Raji (cell line): ENCODE measurements at regions not wholly inside any gene's neighbourhood (a gene's known extent, or its start where the extent isn't known, plus 50 kb on each side); places are given as distances from the start of the nearest gene placed in this dataset.

Experiments used
- POLR2A ChIP-seq: IDR thresholded peaks from 2 replicates; pipeline ENCODE4 v1.6.1; 2011; ENCODE audit warnings: low read depth, low read length, control low read depth; ENCODE audit not compliant: insufficient read depth

GRCh38 chr3:40975711-40976121 is 223.6 kb upstream of the CTNNB1 start:
- TF ChIP-seq POLR2A, result no peak

DNA sequence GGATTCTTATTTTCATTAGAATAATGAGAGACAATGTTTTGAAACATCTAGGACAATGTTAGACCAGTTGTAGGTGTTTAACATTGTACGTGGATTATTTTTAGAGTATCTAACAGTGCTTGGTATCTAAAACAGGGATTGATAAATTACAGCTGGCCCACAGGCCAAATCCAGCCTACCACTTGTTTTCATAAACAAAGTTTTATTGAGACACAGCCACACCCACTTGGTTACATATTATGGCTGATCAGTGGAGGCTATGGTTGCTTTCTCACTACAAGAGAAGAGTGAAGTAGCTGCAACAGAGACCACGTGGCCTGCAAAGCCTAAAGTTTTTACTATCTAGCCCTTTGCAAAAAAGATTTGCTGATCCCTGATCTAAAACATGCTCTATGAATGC is 223.1 kb upstream of the CTNNB1 start:
- no peak for TF ChIP-seq POLR2A

- TF ChIP-seq POLR2A, result no peak
These were observed 220.9 kb upstream of the CTNNB1 start for GRCh38 chr3:40978442-40978841.

DNA sequence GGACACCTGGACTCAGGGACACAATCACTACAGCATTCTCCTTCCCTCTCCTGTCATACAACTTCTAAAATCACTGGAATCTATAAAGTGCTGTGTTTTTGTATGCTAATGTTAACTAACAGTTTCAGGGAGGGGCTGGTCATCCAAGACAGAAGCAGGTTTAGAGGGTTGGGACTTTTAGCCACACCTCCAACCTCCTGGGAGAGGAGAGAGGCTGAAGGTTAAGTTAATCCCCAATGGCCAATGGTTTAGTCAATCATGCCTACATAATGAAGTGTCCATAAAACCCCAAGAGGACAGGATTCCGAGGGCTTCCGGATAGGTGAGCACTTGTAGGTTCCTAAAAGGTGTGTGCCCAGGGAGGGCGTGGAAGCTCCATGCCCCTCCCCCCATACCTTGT is 219.3 kb upstream of the CTNNB1 start:
- no peak for TF ChIP-seq POLR2A

GRCh38 chr3:40980467-40980866 is 218.8 kb upstream of the CTNNB1 start:
- no peak for TF ChIP-seq POLR2A

GRCh38 chr3:40985195-40985594 is 214.1 kb upstream of the CTNNB1 start:
- TF ChIP-seq POLR2A, result no peak

DNA sequence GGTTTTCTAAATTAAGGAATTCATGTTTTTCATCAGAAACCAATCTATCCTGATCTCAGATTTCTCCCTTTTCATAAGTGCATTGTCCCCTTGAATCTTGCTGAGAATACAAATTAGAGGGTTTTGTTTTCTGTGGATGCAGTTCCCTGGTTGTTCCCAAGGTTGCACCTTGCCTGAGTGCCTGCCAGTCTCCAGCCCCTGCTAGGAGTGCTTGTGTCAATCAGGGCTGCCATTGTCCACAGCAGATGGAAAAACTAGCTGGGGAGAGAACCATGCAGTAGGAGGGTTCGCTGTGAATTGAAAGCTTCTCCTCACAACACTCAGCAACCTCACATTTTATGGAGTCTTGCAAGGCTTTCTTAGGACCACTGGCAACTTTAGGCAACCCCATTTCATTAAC is 210.8 kb upstream of the CTNNB1 start:
- TF ChIP-seq POLR2A, result no peak

GRCh38 chr3:40989141-40990061 is 209.9 kb upstream of the CTNNB1 start:
- no peak for TF ChIP-seq POLR2A

DNA sequence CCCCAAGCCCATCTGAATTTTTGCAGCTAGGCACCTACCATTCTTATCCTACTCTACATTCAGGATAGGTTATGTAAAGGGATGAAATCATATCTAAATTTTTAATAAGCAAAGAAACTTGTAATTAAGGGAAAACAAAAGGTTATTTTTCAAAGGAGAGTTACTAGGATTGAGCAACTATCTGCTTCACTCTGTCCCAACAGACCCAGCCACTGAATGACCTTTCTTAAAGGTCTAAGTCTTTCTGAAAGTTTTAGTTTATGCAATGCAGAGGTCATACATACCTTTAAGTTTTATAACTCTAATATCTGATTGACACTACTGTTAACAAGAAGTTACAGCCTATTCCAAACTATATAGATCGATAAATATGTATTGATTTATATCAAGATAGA is 209.2 kb upstream of the CTNNB1 start:
- no peak for TF ChIP-seq POLR2A

DNA sequence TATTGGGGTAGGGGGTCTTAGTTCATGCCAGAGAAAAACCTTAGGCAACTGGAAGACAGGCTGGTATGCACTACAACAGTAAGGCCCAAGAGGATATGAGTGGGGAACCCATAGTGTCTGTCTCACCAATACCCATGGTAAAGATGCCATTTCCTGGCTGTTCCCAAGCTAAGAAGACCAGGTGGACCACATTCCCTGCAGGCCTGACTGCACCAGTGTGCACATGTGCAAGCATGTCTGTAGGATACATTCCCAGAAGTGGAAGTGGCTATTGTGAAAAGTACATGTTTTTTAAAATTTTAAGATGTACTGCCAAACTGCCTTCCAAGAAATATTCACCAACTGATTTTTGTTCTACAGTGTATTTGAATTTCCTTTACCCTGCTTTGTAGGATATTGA is 207.3 kb upstream of the CTNNB1 start:
- TF ChIP-seq POLR2A, result no peak

DNA sequence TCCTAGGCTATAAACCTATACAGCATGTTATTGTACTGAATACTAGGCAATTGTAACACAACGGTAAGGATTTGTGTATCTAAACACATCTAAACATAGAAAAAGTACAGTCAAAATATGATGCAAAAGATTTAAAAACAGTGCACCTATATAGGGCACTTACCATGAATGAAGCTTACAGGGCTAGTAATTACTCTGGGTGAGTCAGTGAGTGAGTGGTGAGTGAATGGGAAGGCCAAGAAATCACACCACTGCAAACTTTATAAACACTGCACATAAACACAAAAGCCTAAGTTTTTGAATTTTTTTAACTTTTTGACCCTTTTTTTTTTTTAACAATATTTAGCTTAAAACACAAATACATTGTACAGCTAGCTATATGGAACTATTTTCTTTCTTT is 204.7 kb upstream of the CTNNB1 start:
- TF ChIP-seq POLR2A, result no peak

DNA sequence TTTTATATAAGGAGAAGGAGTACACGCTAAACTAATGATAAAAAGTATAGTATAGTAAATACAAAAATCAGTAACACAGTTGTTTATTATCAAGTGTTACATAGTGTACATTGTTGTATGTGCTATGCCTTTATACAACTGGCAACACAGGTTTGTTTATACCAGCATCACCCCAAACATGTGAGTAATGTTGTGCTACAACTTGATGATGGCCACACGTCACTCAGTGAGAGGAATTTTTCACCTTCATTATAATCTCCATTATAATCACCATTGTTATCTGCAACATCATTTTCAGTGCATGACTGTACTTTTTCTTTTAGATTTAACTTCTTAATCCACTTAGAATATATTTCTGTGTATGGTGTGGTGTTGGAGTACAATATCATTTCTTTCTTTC is 204.0 kb upstream of the CTNNB1 start:
- TF ChIP-seq POLR2A, result no peak

- no peak for TF ChIP-seq POLR2A
These were observed 202.9 kb upstream of the CTNNB1 start for GRCh38 chr3:40996382-40996781.

DNA sequence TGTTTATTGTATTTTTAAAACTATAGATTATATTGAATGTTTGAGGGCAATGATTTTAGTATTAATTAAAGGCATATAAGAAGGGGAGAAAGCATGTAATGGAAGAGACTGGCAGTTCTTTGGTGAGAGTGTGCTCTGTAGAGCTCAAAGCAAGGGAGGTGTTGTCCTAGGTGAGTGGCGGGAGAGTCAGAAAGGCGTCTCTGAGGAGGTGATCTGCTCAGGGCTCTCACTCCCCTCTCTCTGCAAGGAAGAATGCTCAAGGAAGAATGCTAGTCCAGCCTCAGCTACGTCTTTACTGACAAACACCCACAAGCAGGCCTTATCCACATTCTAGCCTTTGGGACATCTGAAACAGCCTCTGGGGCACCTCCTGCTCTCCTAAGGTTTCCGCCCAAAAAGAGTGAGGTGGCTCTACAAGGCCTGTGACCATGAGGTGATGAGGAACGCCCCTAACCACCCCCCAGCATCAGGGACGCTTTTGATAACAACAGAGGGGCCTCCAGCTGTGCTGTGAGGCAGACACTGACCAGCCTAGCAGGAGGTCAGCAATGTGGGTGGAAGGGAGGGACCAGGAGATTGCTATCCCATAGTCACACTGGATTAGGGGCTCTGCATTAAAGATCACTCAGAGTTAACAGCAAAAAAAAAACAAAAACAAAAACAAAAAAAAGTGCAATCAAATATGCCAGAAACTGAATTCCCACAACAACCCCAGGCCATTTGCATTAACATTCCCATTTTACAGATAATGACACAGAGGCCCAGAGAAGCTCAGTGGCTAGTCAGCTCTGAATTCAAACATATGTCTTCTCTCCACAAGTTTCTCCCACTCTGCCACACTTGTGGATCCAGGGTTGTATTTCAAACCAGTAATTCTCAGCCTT is 202.2 kb upstream of the CTNNB1 start:
- TF ChIP-seq POLR2A, result no peak

DNA sequence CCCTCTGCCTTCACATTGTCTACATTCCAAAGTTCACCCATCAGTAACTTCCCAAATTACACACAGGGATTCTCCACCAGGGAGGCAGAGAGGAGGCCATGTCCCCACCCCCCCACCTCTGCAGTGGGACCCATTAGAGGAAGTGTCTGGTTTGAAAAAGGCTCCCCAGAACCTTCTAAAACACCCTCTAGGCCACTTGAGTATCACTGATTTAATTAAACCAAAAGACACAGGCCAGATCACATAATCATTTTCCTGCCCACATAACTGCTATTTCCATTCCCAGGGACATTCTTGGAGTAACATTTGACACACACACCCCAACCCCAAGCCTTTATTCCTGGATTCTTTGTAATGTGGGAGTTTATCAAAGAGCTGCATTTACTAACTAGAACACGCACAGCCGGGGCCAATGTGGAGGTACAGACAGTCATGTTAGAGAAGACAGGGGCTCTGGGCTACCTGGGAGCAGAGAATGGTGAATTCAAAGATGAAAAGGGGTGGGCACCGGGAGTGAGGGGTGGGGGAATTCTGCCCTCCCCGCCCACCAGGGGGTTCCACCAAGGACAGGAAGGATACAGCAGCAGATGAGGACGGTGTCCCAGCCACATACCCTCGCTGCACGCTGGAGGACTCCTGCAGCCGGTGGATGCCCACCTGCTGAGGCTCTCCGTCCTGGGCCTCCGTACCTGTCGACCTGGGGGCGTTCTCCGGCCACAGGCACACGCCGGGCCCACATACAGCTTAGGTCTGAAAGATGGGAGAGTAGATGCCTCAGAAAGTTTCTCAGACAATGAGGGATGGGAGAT is 201.4 kb upstream of the CTNNB1 start:
- TF ChIP-seq POLR2A, result no peak
